Parathyroid adenoma (tissue), 2 donors: ENCODE measurements at regions not wholly inside any gene's neighbourhood (a gene's known extent, or its start where the extent isn't known, plus 50 kb on each side); places are given as distances from the start of the nearest gene placed in this dataset.

Experiments used
- H2AFZ ChIP-seq: fragments of 300-600 bp; sonication (generic); one replicate; pipeline ENCODE4 v1.7.0; 2017; ENCODE audit warnings: antibody characterized with exemption, mild to moderate bottlenecking
- H3K27ac ChIP-seq: fragments of 300-600 bp; sonication (generic); one replicate; pipeline ENCODE4 v1.7.0; 2017
- H3K27me3 ChIP-seq: fragments of 300-600 bp; sonication (generic); one replicate; pipeline ENCODE4 v1.7.0; 2017; ENCODE audit warnings: low read length; ENCODE audit not compliant: control insufficient read depth, insufficient read depth
- H3K36me3 ChIP-seq: fragments of 300-600 bp; sonication (generic); one replicate; pipeline ENCODE4 v1.7.0; 2017; ENCODE audit warnings: low read length; ENCODE audit not compliant: control insufficient read depth, insufficient read depth
- H3K4me1 ChIP-seq: fragments of 300-600 bp; sonication (generic); one replicate; pipeline ENCODE4 v1.7.0; 2017; ENCODE audit warnings: control low read depth
- H3K4me2 ChIP-seq: fragments of 300-600 bp; sonication (generic); one replicate; pipeline ENCODE4 v1.7.0; 2017; ENCODE audit warnings: low read length
- H3K4me3 ChIP-seq: fragments of 300-600 bp; sonication (generic); one replicate; pipeline ENCODE4 v1.7.0; 2017; ENCODE audit warnings: low read depth, low read length
- H3K79me2 ChIP-seq: fragments of 300-600 bp; sonication (generic); one replicate; pipeline ENCODE4 v1.7.0; 2017; ENCODE audit warnings: control low read depth
- H3K9ac ChIP-seq: fragments of 300-600 bp; sonication (generic); one replicate; pipeline ENCODE4 v1.7.0; 2017; ENCODE audit warnings: mild to moderate bottlenecking
- H3K9me3 ChIP-seq: fragments of 300-600 bp; sonication (generic); one replicate; pipeline ENCODE4 v1.7.0; 2017; ENCODE audit warnings: low read length; ENCODE audit not compliant: control insufficient read depth
- CTCF ChIP-seq: fragments of 300-600 bp; sonication (generic); IDR thresholded peaks from one replicate; pipeline ENCODE4 v1.7.0; 2017; ENCODE audit warnings: antibody characterized with exemption, mild to moderate bottlenecking
- donor health status: primary hyperparathyroidism.

GRCh38 chr4:115906428-115906827 is 793.0 kb upstream of the NDST4 start:
- no peaks in the 10 kb centered on the region for H3K27me3 ChIP-seq
- no peak overlapping the region for H3K9ac ChIP-seq
- no peaks in the 10 kb centered on the region for H3K79me2 ChIP-seq
- H3K27ac ChIP-seq = no peak overlapping the region
- TF ChIP-seq CTCF = no peak
- H3K9me3 ChIP-seq = no peaks in the 10 kb centered on the region
- no peak overlapping the region for H3K4me3 ChIP-seq
- no peaks in the 10 kb centered on the region for H3K36me3 ChIP-seq
- no peaks in the 10 kb centered on the region for H3K4me1 ChIP-seq
- H3K4me2 ChIP-seq = no peak overlapping the region
- no peak overlapping the region for H2AFZ ChIP-seq

- H3K9ac ChIP-seq = no peak overlapping the region
- H3K4me2 ChIP-seq = no peak overlapping the region
- no peak for TF ChIP-seq CTCF
- H3K4me1 ChIP-seq = no peaks in the 10 kb centered on the region
- H2AFZ ChIP-seq = no peak overlapping the region
- H3K79me2 ChIP-seq = no peaks in the 10 kb centered on the region
- no peaks in the 10 kb centered on the region for H3K36me3 ChIP-seq
- H3K27me3 ChIP-seq = no peaks in the 10 kb centered on the region
- no peak overlapping the region for H3K27ac ChIP-seq
- H3K9me3 ChIP-seq = no peaks in the 10 kb centered on the region
- no peak overlapping the region for H3K4me3 ChIP-seq
These were observed 770.4 kb upstream of the NDST4 start for GRCh38 chr4:115883847-115884246.

GRCh38 chr4:115883231-115883630 is 769.8 kb upstream of the NDST4 start:
- H3K79me2 ChIP-seq = no peaks in the 10 kb centered on the region
- no peaks in the 10 kb centered on the region for H3K27me3 ChIP-seq
- no peaks in the 10 kb centered on the region for H3K9me3 ChIP-seq
- no peak overlapping the region for H3K27ac ChIP-seq
- no peak overlapping the region for H3K4me2 ChIP-seq
- H3K36me3 ChIP-seq = no peaks in the 10 kb centered on the region
- no peak overlapping the region for H3K4me3 ChIP-seq
- TF ChIP-seq CTCF = no peak
- H2AFZ ChIP-seq = no peak overlapping the region
- H3K9ac ChIP-seq = no peak overlapping the region
- H3K4me1 ChIP-seq = no peaks in the 10 kb centered on the region

- no peak overlapping the region for H3K4me3 ChIP-seq
- H3K36me3 ChIP-seq = no peaks in the 10 kb centered on the region
- no peak overlapping the region for H3K27ac ChIP-seq
- no peaks in the 10 kb centered on the region for H3K79me2 ChIP-seq
- no peaks in the 10 kb centered on the region for H3K4me1 ChIP-seq
- H3K27me3 ChIP-seq = no peaks in the 10 kb centered on the region
- H2AFZ ChIP-seq = no peak overlapping the region
- H3K9me3 ChIP-seq = no peaks in the 10 kb centered on the region
- no peak for TF ChIP-seq CTCF
- no peak overlapping the region for H3K4me2 ChIP-seq
- H3K9ac ChIP-seq = no peak overlapping the region
These were observed 759.6 kb upstream of the NDST4 start for GRCh38 chr4:115873048-115873447.

GRCh38 chr4:115871596-115871995 is 758.2 kb upstream of the NDST4 start:
- no peak for TF ChIP-seq CTCF
- Histone ChIP-seq H3K36me3 (no peaks in the 10 kb centered on the region), H3K79me2 (no peaks in the 10 kb centered on the region), H2AFZ (no peak overlapping the region), H3K27ac (no peak overlapping the region), H3K9ac (no peak overlapping the region), H3K4me3 (no peak overlapping the region), H3K27me3 (no peaks in the 10 kb centered on the region), H3K4me1 (no peaks in the 10 kb centered on the region), H3K4me2 (no peak overlapping the region), H3K9me3 (no peaks in the 10 kb centered on the region)
